Thoracic aorta (tissue), 2 donors: ENCODE measurements at regions not wholly inside any gene's neighbourhood (a gene's known extent, or its start where the extent isn't known, plus 50 kb on each side); places are given as distances from the start of the nearest gene placed in this dataset.

Experiments used
- ATAC-seq: fragments of 150-250 bp; one replicate; pipeline ENCODE4 v1.8.0; 2017; ENCODE audit warnings: low read depth; ENCODE audit not compliant: insufficient number of reproducible peaks, low FRiP score
- DNase-seq: peaks from one replicate; pipeline ENCODE4 v3.0.0-alpha.2; 2020; ENCODE audit warnings: low spot score
- H3K27ac ChIP-seq, 2 donors: fragments of 200-600 bp; sonication (generic); 1 replicate in 1 of 2; 2 replicates in 1 of 2; pipeline ENCODE4 v1.5.1; 2016; ENCODE audit warnings: mild to moderate bottlenecking in 2 of 2, moderate library complexity in 2 of 2
- H3K27me3 ChIP-seq: fragments of 200-600 bp; sonication (generic); replicated peaks from 2 replicates; pipeline ENCODE4 v1.6.0; 2016; ENCODE audit warnings: mild to moderate bottlenecking; ENCODE audit not compliant: insufficient read depth
- H3K36me3 ChIP-seq: fragments of 200-600 bp; sonication (generic); one replicate; pipeline ENCODE4 v1.5.1; 2016
- H3K4me1 ChIP-seq, 2 donors: fragments of 200-600 bp; sonication (generic); 1 replicate in 1 of 2; 2 replicates in 1 of 2; pipeline versions ENCODE4 v1.5.1 to v1.6.0; 2016; ENCODE audit warnings: low read depth in 2 of 2, mild to moderate bottlenecking in 1 of 2; ENCODE audit not compliant: control insufficient read depth in 1 of 2
- H3K4me3 ChIP-seq: fragments of 200-600 bp; sonication (generic); 2 replicates; pipeline ENCODE4 v1.5.1; 2016; ENCODE audit warnings: mild to moderate bottlenecking
- H3K9me3 ChIP-seq: fragments of 200-600 bp; sonication (generic); 2 replicates; pipeline ENCODE4 v1.5.1; 2016
- CTCF ChIP-seq: fragments of 200-600 bp; sonication (generic); IDR thresholded peaks from one replicate; pipeline ENCODE4 v1.5.1; 2019; ENCODE audit warnings: antibody characterized with exemption

- Histone ChIP-seq H3K4me3 (no peak overlapping the region), H3K27ac (no peak overlapping the region), H3K9me3 (no peaks in the 10 kb centered on the region), H3K27me3 (no peaks in the 10 kb centered on the region), H3K36me3 (no peaks in the 10 kb centered on the region), H3K4me1 (no peaks in the 10 kb centered on the region)
- ATAC-seq (no peak), DNase-seq (no peak)
- TF ChIP-seq CTCF = no peak
Measured at GRCh38 chr13:52938065-52938464, 89.6 kb upstream of the PCDH8 start.

GRCh38 chr13:52936806-52937205, 88.4 kb upstream of the PCDH8 start:
- Histone ChIP-seq H3K27ac (no peak overlapping the region), H3K4me3 (no peak overlapping the region), H3K9me3 (no peaks in the 10 kb centered on the region), H3K36me3 (no peaks in the 10 kb centered on the region), H3K27me3 (no peaks in the 10 kb centered on the region), H3K4me1 (no peaks in the 10 kb centered on the region)
- no peak for TF ChIP-seq CTCF
- ATAC-seq = no peak
- no peak for DNase-seq

GRCh38 chr13:52934258-52934657, 85.8 kb upstream of the PCDH8 start:
- Histone ChIP-seq H3K27me3 (no peaks in the 10 kb centered on the region), H3K4me3 (no peak overlapping the region), H3K36me3 (no peaks in the 10 kb centered on the region), H3K4me1 (no peaks in the 10 kb centered on the region), H3K27ac (no peak overlapping the region), H3K9me3 (no peaks in the 10 kb centered on the region)
- DNase-seq = no peak
- TF ChIP-seq CTCF = no peak
- no peak for ATAC-seq

GRCh38 chr13:52933547-52934210, 85.2 kb upstream of the PCDH8 start:
- DNase-seq (no peak), ATAC-seq (no peak)
- TF ChIP-seq CTCF = no peak
- Histone ChIP-seq H3K27ac (no peak overlapping the region), H3K4me3 (no peak overlapping the region), H3K36me3 (no peaks in the 10 kb centered on the region), H3K9me3 (no peaks in the 10 kb centered on the region), H3K4me1 (no peaks in the 10 kb centered on the region), H3K27me3 (no peaks in the 10 kb centered on the region)

GRCh38 chr13:52933099-52933498, 84.7 kb upstream of the PCDH8 start:
- ATAC-seq (no peak), DNase-seq (no peak)
- TF ChIP-seq CTCF = no peak
- no peaks in the 10 kb centered on the region for H3K4me1 ChIP-seq
- H3K36me3 ChIP-seq = no peaks in the 10 kb centered on the region
- no peaks in the 10 kb centered on the region for H3K27me3 ChIP-seq
- no peaks in the 10 kb centered on the region for H3K9me3 ChIP-seq
- no peak overlapping the region for H3K27ac ChIP-seq
- no peak overlapping the region for H3K4me3 ChIP-seq
